ENCODE measurements at regions not wholly inside any gene's neighbourhood (a gene's known extent, or its start where the extent isn't known, plus 50 kb on each side); places are given as distances from the start of the nearest gene placed in this dataset.

- H3K4me1 Mint-ChIP-seq, result peaks cover 11% of the 10 kb centered on the region
- TF ChIP-seq, protein P1, sequence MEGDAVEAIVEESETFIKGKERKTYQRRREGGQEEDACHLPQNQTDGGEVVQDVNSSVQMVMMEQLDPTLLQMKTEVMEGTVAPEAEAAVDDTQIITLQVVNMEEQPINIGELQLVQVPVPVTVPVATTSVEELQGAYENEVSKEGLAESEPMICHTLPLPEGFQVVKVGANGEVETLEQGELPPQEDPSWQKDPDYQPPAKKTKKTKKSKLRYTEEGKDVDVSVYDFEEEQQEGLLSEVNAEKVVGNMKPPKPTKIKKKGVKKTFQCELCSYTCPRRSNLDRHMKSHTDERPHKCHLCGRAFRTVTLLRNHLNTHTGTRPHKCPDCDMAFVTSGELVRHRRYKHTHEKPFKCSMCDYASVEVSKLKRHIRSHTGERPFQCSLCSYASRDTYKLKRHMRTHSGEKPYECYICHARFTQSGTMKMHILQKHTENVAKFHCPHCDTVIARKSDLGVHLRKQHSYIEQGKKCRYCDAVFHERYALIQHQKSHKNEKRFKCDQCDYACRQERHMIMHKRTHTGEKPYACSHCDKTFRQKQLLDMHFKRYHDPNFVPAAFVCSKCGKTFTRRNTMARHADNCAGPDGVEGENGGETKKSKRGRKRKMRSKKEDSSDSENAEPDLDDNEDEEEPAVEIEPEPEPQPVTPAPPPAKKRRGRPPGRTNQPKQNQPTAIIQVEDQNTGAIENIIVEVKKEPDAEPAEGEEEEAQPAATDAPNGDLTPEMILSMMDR (IDR thresholded peaks at IDR 0.05; ENCODE audit: unreplicated experiment), result no peak
- H3K4me3 Mint-ChIP-seq, result no peak overlapping the region
- no peak overlapping the region for H3K27ac Mint-ChIP-seq
- no peaks in the 10 kb centered on the region for H3K36me3 Mint-ChIP-seq
- no peaks in the 10 kb centered on the region for H3K9me3 Mint-ChIP-seq
- DNase-seq (ENCODE audit: low spot score in 2 of 2, unreplicated experiment in 2 of 2), result no peak
- H3K27me3 Mint-ChIP-seq (ENCODE audit: low read depth), result no peaks in the 10 kb centered on the region
These were observed 70.9 kb downstream of the MBL2 start for GRCh38 chr10:52701647-52702046.

DNA sequence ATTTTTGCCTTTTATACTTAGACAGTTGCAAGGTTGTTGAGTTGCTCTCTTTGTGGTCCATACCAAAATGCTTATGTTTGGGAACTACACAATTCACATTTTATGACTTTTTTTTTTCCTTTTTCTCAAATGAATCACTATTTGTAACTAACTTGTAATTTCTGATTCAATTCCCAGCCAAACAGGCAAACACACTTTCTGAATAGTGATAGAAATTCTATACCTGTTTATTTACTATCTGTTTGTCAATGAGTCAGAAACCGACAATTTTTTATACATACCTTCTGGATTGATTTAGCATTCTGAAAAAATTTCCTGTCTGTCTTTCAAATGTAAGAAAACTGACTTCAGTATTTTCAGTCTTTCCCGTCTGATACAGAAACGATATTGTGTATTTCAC lies 69.1 kb downstream of the MBL2 start:
- Mint-ChIP-seq H3K36me3 (no peaks in the 10 kb centered on the region), H3K4me3 (no peak overlapping the region), H3K4me1 (peaks cover 11% of the 10 kb centered on the region), H3K9me3 (no peaks in the 10 kb centered on the region), H3K27me3 (ENCODE audit: low read depth) (no peaks in the 10 kb centered on the region), H3K27ac (peak overlapping the region; percentile 43)
- TF ChIP-seq, protein P1 (IDR thresholded peaks at IDR 0.05; ENCODE audit: unreplicated experiment), result no peak
- DNase-seq (ENCODE audit: low spot score in 2 of 2, unreplicated experiment in 2 of 2), result no peak

DNA sequence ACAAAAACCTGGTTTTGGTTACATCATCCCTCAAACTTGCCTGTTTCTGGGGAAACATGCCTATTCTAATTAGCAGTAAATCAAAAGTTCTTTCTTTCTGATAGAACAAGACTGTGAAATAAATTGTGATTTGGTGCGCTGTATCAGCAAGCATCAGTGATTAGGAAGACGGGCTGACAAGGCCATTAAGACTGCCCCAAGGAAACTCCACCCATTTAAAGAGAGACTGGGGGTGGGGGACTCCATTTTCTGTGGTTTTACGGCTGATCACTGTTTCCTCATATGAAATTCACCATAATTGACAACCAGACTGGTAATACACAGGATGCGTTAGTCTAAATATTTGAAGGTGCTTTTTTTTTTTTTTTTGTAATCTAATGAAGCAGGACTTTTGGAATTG lies 68.7 kb downstream of the MBL2 start:
- H3K36me3 Mint-ChIP-seq, result no peaks in the 10 kb centered on the region
- no peak overlapping the region for H3K4me3 Mint-ChIP-seq
- no peaks in the 10 kb centered on the region for H3K9me3 Mint-ChIP-seq
- no peaks in the 10 kb centered on the region for H3K27me3 Mint-ChIP-seq (ENCODE audit: low read depth)
- peak overlapping the region; percentile 43 for H3K27ac Mint-ChIP-seq
- H3K4me1 Mint-ChIP-seq, result peaks cover 11% of the 10 kb centered on the region
- no peak for DNase-seq (ENCODE audit: low spot score in 2 of 2, unreplicated experiment in 2 of 2)
- TF ChIP-seq, protein P1 (IDR thresholded peaks at IDR 0.05; ENCODE audit: unreplicated experiment), result no peak

DNA sequence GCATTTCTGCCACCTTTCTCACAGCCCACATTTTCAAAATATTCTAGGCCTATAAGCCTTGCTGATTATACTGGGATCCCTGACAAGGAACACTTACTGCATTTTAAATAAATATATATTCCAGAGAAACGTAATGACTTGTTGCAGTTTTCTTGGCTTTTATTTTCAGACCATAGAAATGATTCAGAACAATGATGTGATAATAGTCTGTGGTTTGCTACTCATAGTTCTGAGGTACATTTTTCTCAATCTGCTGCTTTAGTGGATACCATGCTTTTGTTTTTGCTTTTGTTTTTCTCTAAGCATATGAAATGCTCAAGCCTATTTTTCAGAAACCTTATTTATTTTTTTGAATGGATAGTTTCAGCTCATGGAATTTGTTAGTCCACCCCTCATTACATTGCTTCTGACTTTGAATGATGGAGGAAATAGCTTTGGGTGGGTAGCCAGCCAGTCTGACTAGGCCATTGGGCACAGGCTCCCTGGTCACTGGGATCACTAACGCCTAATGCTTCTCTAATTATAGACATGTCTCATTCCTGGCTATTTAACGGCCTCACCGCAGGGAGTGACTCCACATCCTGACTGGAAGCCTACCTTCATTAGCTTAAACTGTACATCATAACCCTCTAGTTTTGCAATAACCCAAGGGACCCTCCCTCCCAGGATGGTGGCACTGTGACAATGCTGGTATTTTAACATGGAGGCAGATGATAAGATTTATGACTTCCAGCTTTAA lies 66.1 kb downstream of the MBL2 start:
- no peak for DNase-seq (ENCODE audit: low spot score in 2 of 2, unreplicated experiment in 2 of 2)
- Mint-ChIP-seq H3K36me3 (no peaks in the 10 kb centered on the region), H3K27ac (no peak overlapping the region), H3K9me3 (peaks cover 7% of the 10 kb centered on the region), H3K4me3 (no peak overlapping the region), H3K27me3 (ENCODE audit: low read depth) (no peaks in the 10 kb centered on the region), H3K4me1 (peaks cover 11% of the 10 kb centered on the region)
- TF ChIP-seq, protein P1 (IDR thresholded peaks at IDR 0.05; ENCODE audit: unreplicated experiment), result no peak

Measured in mesothelial cell of epicardium (in vitro differentiated cells).